PFSK-1 (cell line): ENCODE measurements at regions not wholly inside any gene's neighbourhood (a gene's known extent, or its start where the extent isn't known, plus 50 kb on each side); places are given as distances from the start of the nearest gene placed in this dataset.

Experiments
- POLR2AphosphoS5 ChIP-seq: IDR thresholded peaks from 2 replicates; pipeline ENCODE4 v1.6.1; 2012; ENCODE audit warnings: low read depth, mild to moderate bottlenecking, control low read depth, low read length, moderate library complexity
- TAF1 ChIP-seq: IDR thresholded peaks from 2 replicates; pipeline ENCODE4 v1.6.1; 2012; ENCODE audit warnings: low read length, control low read depth, borderline replicate concordance; ENCODE audit not compliant: insufficient read depth
- TF ChIP-seq, protein P1 (sequence below), 2 experiments: IDR thresholded peaks; 2 replicates each; pipeline versions ENCODE4 v1.6.1 to v1.8.0; 2011 to 2012; ENCODE audit warnings: low read depth in 2 of 2, low read length in 2 of 2, control low read depth in 1 of 2, inconsistent platforms in 1 of 2, mild to moderate bottlenecking in 1 of 2, moderate library complexity in 1 of 2; ENCODE audit not compliant: insufficient read depth in 1 of 2

DNA sequence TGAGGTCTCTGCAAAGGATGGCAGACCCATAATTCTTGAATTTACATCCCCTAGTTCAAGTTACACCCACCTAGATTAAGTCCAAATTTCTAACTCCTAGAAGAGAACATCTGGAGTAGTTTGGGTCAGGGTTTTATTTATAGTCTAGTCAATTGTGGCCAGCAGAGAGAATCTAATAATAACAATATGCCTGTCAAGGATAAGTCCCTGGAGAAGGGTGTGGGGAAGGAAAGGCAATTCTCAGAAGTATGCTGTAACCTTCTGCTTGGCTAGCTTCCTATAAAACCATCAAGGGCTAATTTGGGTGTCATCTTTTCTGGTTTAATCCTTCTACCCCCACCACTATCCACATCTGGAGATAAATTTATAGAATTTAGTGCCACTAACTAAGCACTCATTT is 52.8 kb upstream of the SEMA3E start:
- TF ChIP-seq, protein P1, sequence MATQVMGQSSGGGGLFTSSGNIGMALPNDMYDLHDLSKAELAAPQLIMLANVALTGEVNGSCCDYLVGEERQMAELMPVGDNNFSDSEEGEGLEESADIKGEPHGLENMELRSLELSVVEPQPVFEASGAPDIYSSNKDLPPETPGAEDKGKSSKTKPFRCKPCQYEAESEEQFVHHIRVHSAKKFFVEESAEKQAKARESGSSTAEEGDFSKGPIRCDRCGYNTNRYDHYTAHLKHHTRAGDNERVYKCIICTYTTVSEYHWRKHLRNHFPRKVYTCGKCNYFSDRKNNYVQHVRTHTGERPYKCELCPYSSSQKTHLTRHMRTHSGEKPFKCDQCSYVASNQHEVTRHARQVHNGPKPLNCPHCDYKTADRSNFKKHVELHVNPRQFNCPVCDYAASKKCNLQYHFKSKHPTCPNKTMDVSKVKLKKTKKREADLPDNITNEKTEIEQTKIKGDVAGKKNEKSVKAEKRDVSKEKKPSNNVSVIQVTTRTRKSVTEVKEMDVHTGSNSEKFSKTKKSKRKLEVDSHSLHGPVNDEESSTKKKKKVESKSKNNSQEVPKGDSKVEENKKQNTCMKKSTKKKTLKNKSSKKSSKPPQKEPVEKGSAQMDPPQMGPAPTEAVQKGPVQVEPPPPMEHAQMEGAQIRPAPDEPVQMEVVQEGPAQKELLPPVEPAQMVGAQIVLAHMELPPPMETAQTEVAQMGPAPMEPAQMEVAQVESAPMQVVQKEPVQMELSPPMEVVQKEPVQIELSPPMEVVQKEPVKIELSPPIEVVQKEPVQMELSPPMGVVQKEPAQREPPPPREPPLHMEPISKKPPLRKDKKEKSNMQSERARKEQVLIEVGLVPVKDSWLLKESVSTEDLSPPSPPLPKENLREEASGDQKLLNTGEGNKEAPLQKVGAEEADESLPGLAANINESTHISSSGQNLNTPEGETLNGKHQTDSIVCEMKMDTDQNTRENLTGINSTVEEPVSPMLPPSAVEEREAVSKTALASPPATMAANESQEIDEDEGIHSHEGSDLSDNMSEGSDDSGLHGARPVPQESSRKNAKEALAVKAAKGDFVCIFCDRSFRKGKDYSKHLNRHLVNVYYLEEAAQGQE (IDR thresholded peaks at IDR 0.05; ENCODE audit: insufficient read depth in 1 of 2, low read depth in 2 of 2, low read length in 2 of 2), result no peak
- no peak; the same call in 1 of the 2 replicates for TF ChIP-seq POLR2AphosphoS5
- no peak for TF ChIP-seq TAF1
